Right kidney (tissue), 1 donor: ENCODE measurements at regions not wholly inside any gene's neighbourhood (a gene's known extent, or its start where the extent isn't known, plus 50 kb on each side); places are given as distances from the start of the nearest gene placed in this dataset.

Experiments
- DNase-seq: peaks from one replicate; pipeline ENCODE4 v3.0.0-alpha.2; 2016

- DNase-seq = no peak
Measured at GRCh38 chr3:23644099-23644498, 161.7 kb upstream of the UBE2E1 start.

DNA sequence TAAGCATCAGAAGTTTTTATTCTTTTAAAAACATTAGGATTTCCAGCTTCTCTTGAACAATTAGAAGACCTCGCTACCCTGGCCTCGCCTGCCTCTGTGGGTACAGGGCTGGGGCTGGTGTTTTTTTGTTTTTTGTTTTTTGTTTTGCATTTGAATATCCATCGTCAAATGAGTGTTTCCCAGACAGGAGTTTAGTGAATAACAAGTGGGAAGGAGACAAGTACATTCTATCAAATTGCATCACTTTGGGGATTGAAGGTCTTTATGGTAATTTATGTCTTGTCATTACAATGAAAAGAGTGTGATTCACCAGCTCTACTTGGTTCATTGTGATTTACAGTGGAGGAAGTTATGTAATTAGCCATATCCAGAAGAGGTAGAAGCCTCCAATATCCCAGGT lies 161.1 kb upstream of the UBE2E1 start:
- no peak for DNase-seq

DNA sequence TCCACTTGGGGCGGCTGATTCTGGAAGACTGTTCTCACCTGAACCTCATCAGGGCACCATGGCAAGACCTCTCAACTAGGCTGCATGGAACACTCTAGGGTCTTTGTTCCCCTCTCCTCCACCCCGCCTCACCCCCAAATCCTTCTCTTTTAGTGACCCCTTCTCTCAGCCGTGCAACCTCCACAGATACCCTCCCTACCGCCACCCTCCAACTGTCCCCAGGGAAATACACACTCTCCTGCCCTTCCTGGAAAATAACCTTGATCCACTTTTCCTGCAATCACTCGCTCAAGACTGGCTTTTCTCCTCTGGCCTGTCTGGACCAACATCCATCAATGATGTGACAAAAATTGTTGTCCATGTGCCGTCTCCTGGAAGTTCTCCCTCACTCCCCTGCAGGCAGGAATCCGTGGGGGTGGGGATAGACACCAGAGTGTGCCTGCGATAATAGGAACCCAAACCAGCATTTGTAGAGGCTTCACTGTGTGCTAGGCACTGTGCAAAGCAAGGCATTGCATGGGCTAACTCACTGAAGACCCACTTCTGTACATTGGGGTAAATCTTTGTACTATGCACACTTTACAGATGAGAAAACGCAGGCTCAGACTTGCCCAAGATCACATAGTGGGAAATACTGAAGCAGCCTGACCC lies 160.1 kb upstream of the UBE2E1 start:
- no peak for DNase-seq

- DNase-seq = no peak
Measured at GRCh38 chr3:23646184-23646920, 159.4 kb upstream of the UBE2E1 start.

DNA sequence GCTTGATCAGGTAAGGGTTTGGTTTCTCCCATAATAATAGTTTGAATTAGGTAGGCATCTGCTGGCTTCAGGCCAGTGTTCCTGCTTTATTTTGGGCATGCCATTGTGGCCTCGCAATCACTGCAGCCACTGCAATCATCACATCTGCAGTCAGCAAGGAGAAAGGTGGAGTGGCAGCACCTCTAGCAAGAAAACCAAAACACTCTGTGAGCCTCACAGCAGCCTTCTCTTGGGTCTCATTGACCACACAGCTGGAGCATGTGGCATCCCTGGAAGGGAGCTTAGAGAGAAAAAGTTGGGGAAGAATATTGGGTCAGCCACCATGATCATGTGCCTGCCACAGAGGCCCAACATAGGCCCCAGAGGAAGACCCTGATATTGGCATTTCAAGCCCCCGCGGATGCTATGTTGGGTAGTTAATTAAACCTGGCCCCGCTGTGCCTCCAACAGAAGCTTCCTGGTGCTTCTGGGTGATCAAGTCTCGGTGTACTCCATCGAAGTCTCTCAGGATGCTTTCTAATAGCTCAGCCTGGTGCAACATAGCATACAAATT lies 158.0 kb upstream of the UBE2E1 start:
- DNase-seq = no peak

GRCh38 chr3:23648326-23648995 lies 157.3 kb upstream of the UBE2E1 start:
- no peak for DNase-seq

- DNase-seq = no peak
Measured at GRCh38 chr3:23648996-23649395, 156.8 kb upstream of the UBE2E1 start.

GRCh38 chr3:23649448-23649847 lies 156.3 kb upstream of the UBE2E1 start:
- no peak for DNase-seq

- DNase-seq = no peak
Measured at GRCh38 chr3:23650371-23651140, 155.2 kb upstream of the UBE2E1 start.

GRCh38 chr3:23653647-23654525 lies 151.9 kb upstream of the UBE2E1 start:
- DNase-seq = no peak

DNA sequence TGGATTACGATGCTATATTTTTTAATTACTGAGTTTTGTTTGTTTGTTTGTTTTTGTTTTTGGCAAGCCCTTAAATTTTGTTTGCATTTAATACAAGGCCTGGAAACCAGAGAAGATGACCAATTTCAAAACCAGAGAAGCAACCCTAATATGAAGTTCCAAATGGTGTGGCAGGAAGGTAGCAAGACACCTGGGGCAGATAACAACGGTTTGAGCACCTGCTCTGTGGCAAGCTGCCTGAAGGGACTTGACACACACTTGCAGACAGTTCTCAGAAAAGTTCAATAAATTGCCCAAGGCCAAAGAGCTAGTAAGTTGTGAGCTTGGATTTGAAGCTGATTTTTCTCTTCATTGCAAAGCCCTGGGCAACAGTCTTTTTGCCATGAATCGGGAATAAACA lies 151.2 kb upstream of the UBE2E1 start:
- no peak for DNase-seq

DNA sequence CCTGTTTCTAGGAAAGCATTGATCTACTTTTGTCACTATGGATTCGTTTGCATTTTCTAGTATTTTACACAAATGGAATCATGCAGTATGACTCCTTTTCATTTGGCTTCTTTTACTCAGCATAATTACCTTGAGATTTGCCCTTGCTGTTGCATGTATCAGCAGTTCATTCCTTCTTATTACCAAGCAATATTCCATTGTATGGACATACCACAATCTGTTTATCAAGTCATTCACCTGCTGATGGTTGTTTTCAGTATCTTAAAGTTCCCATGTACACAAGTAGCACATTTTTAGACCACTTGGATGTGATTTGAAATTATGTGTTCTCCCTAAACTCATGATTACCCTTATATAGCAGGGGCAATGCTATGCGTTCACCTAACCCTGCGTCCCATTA lies 150.0 kb upstream of the UBE2E1 start:
- no peak for DNase-seq

DNA sequence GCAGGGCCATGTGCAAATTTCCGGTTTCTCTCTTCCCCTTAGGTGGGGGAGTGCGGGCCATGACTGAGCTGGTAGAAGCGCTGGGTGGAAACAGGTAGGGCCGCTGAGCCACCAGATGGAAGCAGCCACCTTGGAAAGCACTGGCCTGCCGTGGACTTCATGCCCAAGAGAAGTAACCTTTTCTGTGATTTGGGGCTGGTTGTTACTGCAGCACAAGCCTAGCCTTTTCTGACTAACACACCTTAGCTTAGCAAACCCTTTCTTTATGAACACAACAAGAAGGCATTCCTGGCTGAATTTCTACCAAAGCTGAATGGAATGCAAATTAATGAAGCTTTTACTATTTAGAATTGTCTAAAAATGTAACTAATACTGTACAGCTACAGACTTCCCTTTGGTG lies 149.6 kb upstream of the UBE2E1 start:
- no peak for DNase-seq

DNA sequence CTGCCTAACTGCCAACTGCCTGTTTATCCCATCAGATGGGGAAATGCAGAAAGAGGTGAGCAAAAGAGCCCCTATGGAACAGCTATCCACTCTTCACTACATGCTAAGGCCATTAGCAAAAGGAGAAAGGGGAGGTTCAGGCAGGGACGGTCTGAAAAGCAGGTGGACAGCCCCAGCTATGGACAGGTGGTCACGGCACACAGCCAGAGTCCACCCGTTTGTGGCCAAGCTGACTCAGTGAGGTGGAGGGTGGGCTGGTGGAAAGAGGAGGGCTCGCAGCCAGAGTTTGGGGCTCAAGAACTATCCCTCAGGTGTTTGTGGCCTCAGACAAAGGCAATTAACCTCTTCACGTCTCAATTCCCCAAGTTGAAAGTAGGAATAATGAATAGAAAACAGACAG lies 148.9 kb upstream of the UBE2E1 start:
- no peak for DNase-seq

- no peak for DNase-seq
Measured at GRCh38 chr3:23657647-23658046, 148.1 kb upstream of the UBE2E1 start.

DNA sequence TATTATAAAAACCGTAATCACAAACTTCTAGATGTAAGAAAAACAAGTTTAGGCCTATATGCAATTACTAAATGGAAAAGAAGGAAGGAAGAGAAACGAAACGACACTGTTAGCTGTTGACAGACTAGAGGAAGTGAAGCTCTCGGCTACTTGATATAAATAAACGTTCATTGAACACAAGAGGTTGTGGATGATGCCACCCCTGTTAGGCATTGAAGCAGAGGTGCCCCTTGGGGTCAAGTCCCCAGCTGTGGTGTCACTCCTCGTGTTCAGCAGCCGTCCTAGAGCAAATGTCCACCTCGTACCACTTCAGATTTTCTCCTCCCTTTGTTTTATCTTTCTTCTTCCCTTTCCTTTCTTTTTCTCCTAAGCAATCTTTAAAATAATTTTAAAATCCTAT lies 146.5 kb upstream of the UBE2E1 start:
- DNase-seq = no peak

GRCh38 chr3:23659840-23660430 lies 145.8 kb upstream of the UBE2E1 start:
- DNase-seq = no peak

DNA sequence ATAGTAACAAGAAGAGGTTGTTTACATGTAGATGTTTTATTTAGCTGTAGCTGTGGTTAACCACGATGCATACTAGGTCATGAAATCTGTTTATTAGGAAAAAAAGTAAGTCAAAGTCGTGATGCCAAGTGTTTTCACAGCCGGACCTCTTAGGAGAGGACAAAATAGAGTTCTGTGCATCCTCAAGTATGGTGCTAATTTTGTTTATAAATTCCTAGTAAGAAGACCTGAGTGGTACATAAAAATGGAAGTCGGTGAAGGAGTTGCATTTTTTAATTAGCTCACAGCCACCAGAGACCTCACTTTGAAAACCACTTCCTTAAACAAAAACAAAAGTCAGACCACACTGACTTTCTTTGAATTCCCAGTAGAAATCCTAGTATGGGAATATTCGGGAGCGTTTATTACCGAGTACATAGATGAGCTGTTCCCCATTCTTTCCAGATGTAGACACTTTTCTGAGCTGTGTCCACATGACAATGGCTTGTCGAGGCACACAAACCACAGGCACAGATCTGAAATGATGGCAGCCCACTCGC lies 143.6 kb upstream of the UBE2E1 start:
- no peak for DNase-seq

DNA sequence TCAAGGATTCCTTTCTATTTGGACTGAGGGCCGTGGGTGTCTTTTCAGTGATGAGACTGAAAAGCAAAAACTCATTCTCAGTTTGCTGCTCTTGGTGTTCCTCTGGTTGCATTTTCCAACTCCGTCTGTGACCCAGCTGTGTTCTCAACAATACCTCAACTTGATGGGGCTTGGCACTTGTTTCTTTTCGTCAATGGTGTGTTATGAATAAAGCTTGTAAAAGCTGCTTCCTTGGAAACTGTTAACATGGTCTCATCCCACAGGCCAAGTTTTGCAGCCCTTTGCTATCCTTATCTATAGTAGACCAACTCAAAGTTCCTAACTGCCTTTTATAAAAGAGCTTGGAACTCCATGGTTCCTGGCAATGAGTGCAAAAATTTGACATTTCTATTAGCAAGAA lies 142.5 kb upstream of the UBE2E1 start:
- no peak for DNase-seq

GRCh38 chr3:23663661-23664186 lies 142.0 kb upstream of the UBE2E1 start:
- DNase-seq = no peak

DNA sequence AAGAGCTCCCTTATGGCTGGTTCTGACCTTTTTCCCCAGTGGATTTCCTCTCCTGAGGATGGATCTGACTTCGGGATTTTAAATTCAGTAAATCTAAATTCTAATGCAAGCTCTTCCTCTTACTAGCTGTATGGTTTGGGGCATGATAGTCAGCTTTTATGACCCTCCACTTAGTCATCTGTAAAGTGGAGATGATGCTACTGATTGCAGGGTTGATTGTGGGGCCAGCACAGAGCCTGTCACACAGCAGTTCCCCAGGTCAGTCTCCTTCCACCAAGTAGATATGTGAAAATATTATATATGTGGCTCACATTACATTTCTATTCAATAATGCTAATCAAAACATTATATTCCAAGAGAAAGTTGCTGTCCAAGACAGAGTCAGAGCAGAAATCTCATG lies 141.3 kb upstream of the UBE2E1 start:
- DNase-seq = no peak
